HepG2 (cell line): ENCODE measurements at regions not wholly inside any gene's neighbourhood (a gene's known extent, or its start where the extent isn't known, plus 50 kb on each side); places are given as distances from the start of the nearest gene placed in this dataset.

Experiments
- ATAC-seq: fragments of 200-7000 bp; cut with Tn5 transposase; 3 replicates; pipeline ENCODE4 v1.9.1; 2020; ENCODE audit warnings: mild to moderate bottlenecking, moderate library complexity
- BruUV-seq: library from RNA; stranded (reverse); fragments of 400-500 nt; replicated peaks from 2 replicates; lab custom pipeline; 2021; lab: Mats Ljungman, UMichigan
- CTCF ChIA-PET: fragments of 300-600 bp; formaldehyde crosslinking; extraction: SDS; loops from one replicate; lab custom pipeline; 2021; ENCODE audit warnings: low total read pairs, inconsistent platforms, low intra/inter-chr PET ratio; lab: Yijun Ruan, JAX
- POLR2A ChIA-PET: fragments of 350-600 bp; sonication (Branson Sonifier 250); formaldehyde crosslinking; loops from one replicate; lab custom pipeline; 2020; ENCODE audit warnings: antibody characterized with exemption, inconsistent platforms; lab: Yijun Ruan, JAX
- DNase-seq: peaks from one replicate; pipeline ENCODE4 v3.0.0-alpha.2; 2015; ENCODE audit warnings: low spot score
- FAIRE-seq: peaks from 3 replicates; lab custom pipeline; 2011; peaks lifted over from hg19 to GRCh38; lab: Jason Lieb, UNC
- H2AFZ ChIP-seq: one replicate; pipeline ENCODE4 v1.6.1; 2011; ENCODE audit warnings: low read length, inconsistent platforms
- H3K27ac ChIP-seq: fragments of 300-600 bp; 3 replicates; pipeline ENCODE4 v1.8.0; 2011; ENCODE audit warnings: mixed run types, mild to moderate bottlenecking, mixed read lengths, low read length, inconsistent platforms; ENCODE audit not compliant: insufficient read depth; ENCODE audit errors: extremely low read length
- H3K27me3 ChIP-seq, 2 experiments: fragments of 200-600 bp in 1 of 2; 2 replicates in 1 of 2; 3 replicates in 1 of 2; pipeline versions ENCODE4 v1.6.0 to v1.8.0; 2011; ENCODE audit warnings: low read length in 2 of 2, mild to moderate bottlenecking in 2 of 2, moderate library complexity in 2 of 2, inconsistent platforms in 1 of 2; ENCODE audit not compliant: insufficient read depth in 2 of 2, control insufficient read depth in 1 of 2
- H3K36me3 ChIP-seq, 2 experiments: fragments of 200-600 bp in 1 of 2; replicated peaks in 1 of 2; 2 replicates in 1 of 2; 3 replicates in 1 of 2; pipeline versions ENCODE4 v1.5.1 to v1.8.0; 2011; ENCODE audit warnings: low read length in 2 of 2, inconsistent platforms in 1 of 2; ENCODE audit not compliant: insufficient read depth in 2 of 2, control insufficient read depth in 1 of 2
- H3K4me1 ChIP-seq: 2 replicates; pipeline ENCODE4 v1.5.1; 2012; ENCODE audit warnings: low read length, inconsistent platforms; ENCODE audit not compliant: insufficient read depth
- H3K4me2 ChIP-seq: 2 replicates; pipeline ENCODE4 v1.6.0; 2011; ENCODE audit warnings: low read depth, low read length, inconsistent platforms
- H3K4me3 ChIP-seq, 3 experiments: fragments of 200-600 bp in 1 of 3; sonication (generic), shearing (Covaris generic) in 1 of 3; replicated peaks in 1 of 3; 2 replicates each; pipeline ENCODE4 v1.5.1; 2011 to 2016; ENCODE audit warnings: low read length in 3 of 3, inconsistent platforms in 2 of 3, low read depth in 2 of 3, mild to moderate bottlenecking in 2 of 3, control low read depth in 1 of 3, mixed read lengths in 1 of 3; ENCODE audit not compliant: insufficient read depth in 1 of 3
- H3K79me2 ChIP-seq: one replicate; pipeline ENCODE4 v1.6.1; 2011; ENCODE audit warnings: low read length, inconsistent platforms; ENCODE audit not compliant: insufficient read depth
- H3K9ac ChIP-seq: 2 replicates; pipeline ENCODE4 v1.6.0; 2011; ENCODE audit warnings: mild to moderate bottlenecking, low read depth, low read length, inconsistent platforms; ENCODE audit not compliant: insufficient read depth
- H3K9me3 ChIP-seq: 2 replicates; pipeline ENCODE4 v1.5.1; 2012; ENCODE audit warnings: mild to moderate bottlenecking, low read length
- H4K20me1 ChIP-seq: 2 replicates; pipeline ENCODE4 v1.6.0; 2011; ENCODE audit warnings: inconsistent platforms, mild to moderate bottlenecking, low read length, moderate library complexity; ENCODE audit not compliant: insufficient read depth
- MEIS2 ChIP-seq: sonication (generic); formaldehyde crosslinking; IDR thresholded peaks from 2 replicates; pipeline ENCODE4 v1.9.0; 2021; ENCODE audit warnings: mild to moderate bottlenecking, missing genetic modification reagents
- SIX1 ChIP-seq: sonication (generic); formaldehyde crosslinking; IDR thresholded peaks from 2 replicates; pipeline ENCODE4 v1.4.0; 2020; ENCODE audit warnings: missing genetic modification reagents, borderline replicate concordance
- WGBS: methylation state at CpG from one replicate; pipeline ENCODE4 v1.1.6; 2017; ENCODE audit warnings: low lambda C conversion rate; 5-methylcytosine and 5-hydroxymethylcytosine counted together
- in situ Hi-C: cut with HindIII; loops from 2 replicates; pipeline ENCODE4 v1.10.0; 2017; ENCODE audit warnings: low pct_unique_long_range_greater_than_20kb; ENCODE audit not compliant: extremely low pct_ligation_motif_present
- intact Hi-C: fragments of 100-400 bp; cut with micrococcal nuclease; formaldehyde crosslinking; loops from one replicate; pipeline ENCODE4 v1.10.0; 2022; ENCODE audit not compliant: unreplicated experiment
- TF ChIP-seq, protein P1 (sequence below): sonication (generic); formaldehyde crosslinking; IDR thresholded peaks from 2 replicates; pipeline ENCODE4 v1.5.0; 2020; ENCODE audit warnings: mild to moderate bottlenecking, missing genetic modification reagents
- TF ChIP-seq, protein P2 (sequence below), 2 experiments: fragments of 450-650 bp in 1 of 2; sonication (generic) in 1 of 2; formaldehyde crosslinking in 1 of 2; IDR thresholded peaks; 2 replicates each; pipeline versions ENCODE4 v1.6.1 to v1.8.0; 2016 to 2022; ENCODE audit warnings: antibody characterized with exemption in 1 of 2, mild to moderate bottlenecking in 1 of 2, missing genetic modification reagents in 1 of 2

DNA sequence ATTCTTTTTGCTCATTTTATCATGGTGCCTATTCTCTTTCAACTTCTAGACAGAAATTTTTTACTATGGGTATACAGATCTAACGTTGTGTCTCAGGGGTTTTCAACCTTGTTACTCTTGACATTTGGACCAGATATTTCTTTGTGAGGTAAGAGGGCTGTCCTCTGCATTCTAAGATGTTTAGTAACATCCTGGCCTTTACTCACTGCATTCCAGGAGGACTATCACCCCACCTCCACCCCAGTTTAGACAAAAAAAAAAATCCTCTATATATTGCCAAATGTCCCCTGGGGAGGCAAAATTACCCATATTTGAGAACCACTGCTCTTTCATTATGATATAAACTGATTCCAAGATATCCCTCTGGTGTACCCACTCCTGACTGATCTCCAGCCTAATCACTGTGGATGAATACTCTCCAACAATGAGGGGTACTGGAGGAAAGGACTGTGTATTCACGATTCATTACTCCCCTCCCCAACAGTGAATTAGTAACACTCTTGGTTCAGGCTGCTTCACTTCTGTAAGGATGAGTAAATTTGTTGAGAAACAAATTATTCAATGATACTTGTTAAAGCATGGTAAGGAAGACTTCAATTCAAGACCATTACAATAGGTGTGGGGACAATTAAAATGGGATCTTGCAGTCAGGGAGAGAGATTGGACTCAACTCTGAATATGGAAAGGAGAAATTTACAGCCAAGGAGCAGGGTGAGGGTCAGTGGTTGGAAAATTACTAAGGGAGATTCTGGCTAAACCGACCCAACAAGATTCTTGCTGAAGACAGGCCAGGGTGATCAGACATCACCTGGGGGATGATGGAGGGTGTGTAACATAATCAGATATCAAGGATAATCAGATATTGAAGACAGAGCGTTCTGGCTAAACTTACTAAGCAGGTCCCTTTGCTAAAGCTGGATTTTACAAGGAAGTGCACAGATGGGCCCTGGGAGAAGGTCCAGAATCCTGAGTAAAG, 123.8 kb upstream of the DAZL start:
- Histone ChIP-seq H3K79me2 (no peaks in the 10 kb centered on the region), H3K27me3 (no peaks in the 10 kb centered on the region; a peak in 1 of 5 replicates), H3K9me3 (0 out of 2 replicates have a peak, but pooled peaks cover 8% of the 10 kb centered on the region), H3K4me1 (no peaks in the 10 kb centered on the region), H3K4me2 (no peak overlapping the region), H4K20me1 (no peaks in the 10 kb centered on the region), H3K36me3 (no peaks in the 10 kb centered on the region), H3K9ac (no peak overlapping the region), H3K27ac (no peak overlapping the region), H3K4me3 (no peak overlapping the region), H2AFZ (no peak overlapping the region)
- no TSS peak for BruUV-seq
- ATAC-seq (no peak), FAIRE-seq (no peak), DNase-seq (no peak)
- under 1% methylated on average over 4 of the region's 4 CpGs for WGBS
- CTCF ChIA-PET, result no interaction called here
- in situ Hi-C loops, result no loop called here
- TF ChIP-seq SIX1, result no peak
- no peak for TF ChIP-seq MEIS2 (CRISPR knock-in tag)
- intact Hi-C loops, result no loop called here
- POLR2A ChIA-PET, result no interaction called here

DNA sequence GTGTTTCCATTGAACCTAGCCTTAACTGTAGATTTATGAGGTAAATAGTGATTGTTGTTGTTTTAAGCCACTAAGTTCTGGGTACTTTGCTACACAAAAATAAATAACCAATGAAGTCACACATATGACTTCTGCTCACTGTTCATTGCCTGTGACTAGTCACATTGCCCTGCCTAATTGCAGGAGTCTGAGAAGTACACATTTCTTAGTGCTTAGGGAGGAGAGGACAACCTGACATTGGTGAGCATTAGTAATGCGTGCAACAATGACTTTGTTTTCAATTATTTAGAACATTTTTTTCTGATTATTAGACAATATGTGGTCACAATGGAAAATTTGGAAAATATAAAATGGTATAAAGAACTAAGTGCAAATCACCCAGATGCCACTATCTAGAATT, 133.2 kb upstream of the DAZL start:
- POLR2A ChIA-PET, result no interaction called here
- CTCF ChIA-PET, result no interaction called here
- BruUV-seq, result no TSS peak
- TF ChIP-seq, protein P1, sequence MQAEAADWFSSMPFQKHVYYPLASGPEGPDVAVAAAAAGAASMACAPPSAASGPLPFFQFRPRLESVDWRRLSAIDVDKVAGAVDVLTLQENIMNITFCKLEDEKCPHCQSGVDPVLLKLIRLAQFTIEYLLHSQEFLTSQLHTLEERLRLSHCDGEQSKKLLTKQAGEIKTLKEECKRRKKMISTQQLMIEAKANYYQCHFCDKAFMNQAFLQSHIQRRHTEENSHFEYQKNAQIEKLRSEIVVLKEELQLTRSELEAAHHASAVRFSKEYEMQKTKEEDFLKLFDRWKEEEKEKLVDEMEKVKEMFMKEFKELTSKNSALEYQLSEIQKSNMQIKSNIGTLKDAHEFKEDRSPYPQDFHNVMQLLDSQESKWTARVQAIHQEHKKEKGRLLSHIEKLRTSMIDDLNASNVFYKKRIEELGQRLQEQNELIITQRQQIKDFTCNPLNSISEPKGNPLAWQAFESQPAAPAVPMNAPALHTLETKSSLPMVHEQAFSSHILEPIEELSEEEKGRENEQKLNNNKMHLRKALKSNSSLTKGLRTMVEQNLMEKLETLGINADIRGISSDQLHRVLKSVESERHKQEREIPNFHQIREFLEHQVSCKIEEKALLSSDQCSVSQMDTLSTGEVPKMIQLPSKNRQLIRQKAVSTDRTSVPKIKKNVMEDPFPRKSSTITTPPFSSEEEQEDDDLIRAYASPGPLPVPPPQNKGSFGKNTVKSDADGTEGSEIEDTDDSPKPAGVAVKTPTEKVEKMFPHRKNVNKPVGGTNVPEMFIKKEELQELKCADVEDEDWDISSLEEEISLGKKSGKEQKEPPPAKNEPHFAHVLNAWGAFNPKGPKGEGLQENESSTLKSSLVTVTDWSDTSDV, result no peak
- TF ChIP-seq, protein P2, sequence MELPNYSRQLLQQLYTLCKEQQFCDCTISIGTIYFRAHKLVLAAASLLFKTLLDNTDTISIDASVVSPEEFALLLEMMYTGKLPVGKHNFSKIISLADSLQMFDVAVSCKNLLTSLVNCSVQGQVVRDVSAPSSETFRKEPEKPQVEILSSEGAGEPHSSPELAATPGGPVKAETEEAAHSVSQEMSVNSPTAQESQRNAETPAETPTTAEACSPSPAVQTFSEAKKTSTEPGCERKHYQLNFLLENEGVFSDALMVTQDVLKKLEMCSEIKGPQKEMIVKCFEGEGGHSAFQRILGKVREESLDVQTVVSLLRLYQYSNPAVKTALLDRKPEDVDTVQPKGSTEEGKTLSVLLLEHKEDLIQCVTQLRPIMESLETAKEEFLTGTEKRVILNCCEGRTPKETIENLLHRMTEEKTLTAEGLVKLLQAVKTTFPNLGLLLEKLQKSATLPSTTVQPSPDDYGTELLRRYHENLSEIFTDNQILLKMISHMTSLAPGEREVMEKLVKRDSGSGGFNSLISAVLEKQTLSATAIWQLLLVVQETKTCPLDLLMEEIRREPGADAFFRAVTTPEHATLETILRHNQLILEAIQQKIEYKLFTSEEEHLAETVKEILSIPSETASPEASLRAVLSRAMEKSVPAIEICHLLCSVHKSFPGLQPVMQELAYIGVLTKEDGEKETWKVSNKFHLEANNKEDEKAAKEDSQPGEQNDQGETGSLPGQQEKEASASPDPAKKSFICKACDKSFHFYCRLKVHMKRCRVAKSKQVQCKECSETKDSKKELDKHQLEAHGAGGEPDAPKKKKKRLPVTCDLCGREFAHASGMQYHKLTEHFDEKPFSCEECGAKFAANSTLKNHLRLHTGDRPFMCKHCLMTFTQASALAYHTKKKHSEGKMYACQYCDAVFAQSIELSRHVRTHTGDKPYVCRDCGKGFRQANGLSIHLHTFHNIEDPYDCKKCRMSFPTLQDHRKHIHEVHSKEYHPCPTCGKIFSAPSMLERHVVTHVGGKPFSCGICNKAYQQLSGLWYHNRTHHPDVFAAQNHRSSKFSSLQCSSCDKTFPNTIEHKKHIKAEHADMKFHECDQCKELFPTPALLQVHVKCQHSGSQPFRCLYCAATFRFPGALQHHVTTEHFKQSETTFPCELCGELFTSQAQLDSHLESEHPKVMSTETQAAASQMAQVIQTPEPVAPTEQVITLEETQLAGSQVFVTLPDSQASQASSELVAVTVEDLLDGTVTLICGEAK (IDR thresholded peaks at IDR 0.05), result no peak
- TF ChIP-seq, protein P2 (CRISPR knock-in tag; IDR thresholded peaks at IDR 0.05), result no peak

More for the DNA sequence above, 133.2 kb upstream of the DAZL start:
- Histone ChIP-seq H3K4me1 (no peaks in the 10 kb centered on the region), H3K9ac (no peak overlapping the region), H3K27ac (no peak overlapping the region), H3K79me2 (no peaks in the 10 kb centered on the region), H3K9me3 (no peaks in the 10 kb centered on the region), H3K36me3 (no peaks in the 10 kb centered on the region), H3K4me3 (no peak overlapping the region), H3K27me3 (no peaks in the 10 kb centered on the region), H4K20me1 (no peaks in the 10 kb centered on the region), H2AFZ (no peak overlapping the region), H3K4me2 (no peak overlapping the region)
- DNase-seq (no peak), ATAC-seq (no peak), FAIRE-seq (no peak)
- in situ Hi-C loops, result no loop called here
- 53% methylated on average over 1 of the region's 1 CpG for WGBS
- intact Hi-C loops, result no loop called here
